Panc1 (cell line): ENCODE measurements at regions not wholly inside any gene's neighbourhood (a gene's known extent, or its start where the extent isn't known, plus 50 kb on each side); places are given as distances from the start of the nearest gene placed in this dataset.

Source experiments
- ATAC-seq: fragments of 200-7000 bp; cut with Tn5 transposase; 2 replicates; pipeline ENCODE4 v1.9.1; 2020; ENCODE audit warnings: mild to moderate bottlenecking, moderate library complexity
- BruUV-seq: library from RNA; stranded (reverse); fragments of 400-500 nt; replicated peaks from 2 replicates; lab custom pipeline; 2021; lab: Mats Ljungman, UMichigan
- CTCF ChIA-PET: fragments of 300-600 bp; sonication (Branson Sonifier 250); formaldehyde crosslinking; loops from one replicate; lab custom pipeline; 2022; ENCODE audit warnings: antibody characterized with exemption; lab: Charles Lee
- POLR2A ChIA-PET: fragments of 300-600 bp; sonication (Branson Sonifier 250); formaldehyde crosslinking; loops from one replicate; lab custom pipeline; 2022; ENCODE audit warnings: antibody characterized with exemption; lab: Charles Lee
- DNase-seq: peaks from one replicate; pipeline ENCODE4 v3.0.0-alpha.2; 2010; ENCODE audit warnings: low read depth, low spot score
- H3K27ac ChIP-seq: 2 replicates; pipeline ENCODE4 v1.5.1; 2011; ENCODE audit warnings: mild to moderate bottlenecking, low read length, inconsistent platforms
- H3K27me3 ChIP-seq: fragments of 200-500 bp; sonication (Bioruptor generic); 2 replicates; pipeline ENCODE4 v1.6.0; 2014; ENCODE audit warnings: low read length, inconsistent platforms; ENCODE audit not compliant: control insufficient read depth, insufficient read depth
- H3K36me3 ChIP-seq: fragments of 200-500 bp; sonication (Bioruptor generic); 2 replicates; pipeline ENCODE4 v1.5.1; 2014; ENCODE audit warnings: inconsistent platforms, mild to moderate bottlenecking, low read length, moderate library complexity; ENCODE audit not compliant: control insufficient read depth, insufficient read depth
- H3K4me1 ChIP-seq: 2 replicates; pipeline ENCODE4 v1.5.1; 2011; ENCODE audit warnings: inconsistent platforms, mild to moderate bottlenecking, low read length, moderate library complexity; ENCODE audit not compliant: control insufficient read depth, insufficient read depth
- H3K4me3 ChIP-seq, 2 experiments: 2 replicates each; pipeline ENCODE4 v1.5.1; 2011 to 2012; ENCODE audit warnings: low read depth in 2 of 2, low read length in 2 of 2, mild to moderate bottlenecking in 2 of 2, inconsistent platforms in 1 of 2, moderate library complexity in 1 of 2
- H3K9me3 ChIP-seq: fragments of 200-500 bp; sonication (Bioruptor generic); 2 replicates; pipeline ENCODE4 v1.5.1; 2014; ENCODE audit warnings: low read depth, mild to moderate bottlenecking, inconsistent platforms, low read length, moderate library complexity; ENCODE audit not compliant: control insufficient read depth, insufficient read depth
- POLR2AphosphoS5 ChIP-seq: IDR thresholded peaks from 2 replicates; pipeline ENCODE4 v1.6.1; 2012; ENCODE audit warnings: mild to moderate bottlenecking, low read depth, low read length, moderate library complexity
- REST ChIP-seq, 2 experiments: IDR thresholded peaks; 2 replicates each; pipeline ENCODE4 v1.6.1; 2011 to 2012; ENCODE audit warnings: low read depth in 2 of 2, control low read depth in 1 of 2, low read length in 1 of 2, mild to moderate bottlenecking in 1 of 2, moderate library complexity in 1 of 2; ENCODE audit not compliant: insufficient read depth in 1 of 2
- SIN3A ChIP-seq: IDR thresholded peaks from 2 replicates; pipeline ENCODE4 v1.6.1; 2012; ENCODE audit warnings: low read depth, mild to moderate bottlenecking, low read length, moderate library complexity, borderline replicate concordance; ENCODE audit not compliant: insufficient read depth
- TCF7L2 ChIP-seq: IDR thresholded peaks from 2 replicates; pipeline ENCODE4 v1.6.1; 2011; ENCODE audit warnings: mild to moderate bottlenecking, low read depth, low read length, inconsistent platforms
- in situ Hi-C: cut with HindIII; loops from 2 replicates; pipeline ENCODE4 v1.10.0; 2016; ENCODE audit warnings: low sequenced_read_pairs, low pct_unique_long_range_greater_than_20kb
- intact Hi-C: fragments of 100-400 bp; cut with micrococcal nuclease; formaldehyde crosslinking; loops from one replicate; pipeline ENCODE4 v1.10.0; 2022; ENCODE audit not compliant: unreplicated experiment
- TF ChIP-seq, protein P1 (sequence below): fragments of 450-650 bp; IDR thresholded peaks from 2 replicates; pipeline ENCODE4 v1.5.1; 2017; ENCODE audit warnings: mild to moderate bottlenecking

DNA sequence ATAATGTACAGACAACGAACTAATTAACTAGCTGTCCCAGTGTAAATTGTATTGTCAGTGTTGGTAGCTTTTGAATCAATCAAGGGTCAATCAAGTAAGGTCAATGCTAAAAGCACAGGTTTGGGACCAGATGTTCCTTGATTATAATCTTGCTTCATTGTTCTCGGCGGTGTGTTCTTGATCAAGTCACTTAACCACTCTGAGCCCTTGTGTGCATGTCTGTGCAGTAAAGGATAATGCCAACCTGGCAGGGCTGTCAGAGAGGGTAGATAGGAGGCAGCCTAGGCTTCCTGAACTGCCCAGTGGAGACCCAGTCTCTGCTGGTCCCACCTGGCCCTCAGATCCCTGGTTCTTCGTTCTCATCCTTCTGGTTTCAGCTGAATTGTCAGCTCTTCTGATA is 221.0 kb downstream of the EMX2 start:
- Histone ChIP-seq H3K4me1 (no peaks in the 10 kb centered on the region), H3K27ac (no peak overlapping the region), H3K27me3 (peaks cover 11% of the 10 kb centered on the region), H3K4me3 (no peak overlapping the region), H3K9me3 (no peaks in the 10 kb centered on the region), H3K36me3 (no peaks in the 10 kb centered on the region)
- in situ Hi-C loops (no loop called here), intact Hi-C loops (no loop called here)
- BruUV-seq = no TSS peak
- ATAC-seq = no peak
- ChIA-PET CTCF (no interaction called here), POLR2A (no interaction called here)
- no peak for DNase-seq
- TF ChIP-seq, protein P1, sequence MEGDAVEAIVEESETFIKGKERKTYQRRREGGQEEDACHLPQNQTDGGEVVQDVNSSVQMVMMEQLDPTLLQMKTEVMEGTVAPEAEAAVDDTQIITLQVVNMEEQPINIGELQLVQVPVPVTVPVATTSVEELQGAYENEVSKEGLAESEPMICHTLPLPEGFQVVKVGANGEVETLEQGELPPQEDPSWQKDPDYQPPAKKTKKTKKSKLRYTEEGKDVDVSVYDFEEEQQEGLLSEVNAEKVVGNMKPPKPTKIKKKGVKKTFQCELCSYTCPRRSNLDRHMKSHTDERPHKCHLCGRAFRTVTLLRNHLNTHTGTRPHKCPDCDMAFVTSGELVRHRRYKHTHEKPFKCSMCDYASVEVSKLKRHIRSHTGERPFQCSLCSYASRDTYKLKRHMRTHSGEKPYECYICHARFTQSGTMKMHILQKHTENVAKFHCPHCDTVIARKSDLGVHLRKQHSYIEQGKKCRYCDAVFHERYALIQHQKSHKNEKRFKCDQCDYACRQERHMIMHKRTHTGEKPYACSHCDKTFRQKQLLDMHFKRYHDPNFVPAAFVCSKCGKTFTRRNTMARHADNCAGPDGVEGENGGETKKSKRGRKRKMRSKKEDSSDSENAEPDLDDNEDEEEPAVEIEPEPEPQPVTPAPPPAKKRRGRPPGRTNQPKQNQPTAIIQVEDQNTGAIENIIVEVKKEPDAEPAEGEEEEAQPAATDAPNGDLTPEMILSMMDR = no peak
- TF ChIP-seq POLR2AphosphoS5 (no peak), SIN3A (no peak), REST (IDR thresholded peaks at IDR 0.05; ENCODE audit: insufficient read depth in 1 of 2, low read depth in 2 of 2, low read length in 1 of 2) (no peak), TCF7L2 (no peak)

- Histone ChIP-seq H3K27ac (no peak overlapping the region), H3K36me3 (no peaks in the 10 kb centered on the region), H3K4me3 (no peak overlapping the region), H3K27me3 (0 out of 2 replicates have a peak, but pooled peaks cover 7% of the 10 kb centered on the region), H3K9me3 (no peaks in the 10 kb centered on the region), H3K4me1 (no peaks in the 10 kb centered on the region)
- TF ChIP-seq REST (IDR thresholded peaks at IDR 0.05; ENCODE audit: insufficient read depth in 1 of 2, low read depth in 2 of 2, low read length in 1 of 2) = no peak
- TF ChIP-seq SIN3A = no peak
- TF ChIP-seq TCF7L2 = no peak
- TF ChIP-seq POLR2AphosphoS5 = no peak
- TF ChIP-seq, protein P1 = no peak
- DNase-seq (no peak), ATAC-seq (no peak)
- intact Hi-C loops (no loop called here), in situ Hi-C loops (no loop called here)
- CTCF ChIA-PET = no interaction called here
- no TSS peak for BruUV-seq
- POLR2A ChIA-PET = no interaction called here
Observed at GRCh38 chr10:117768333-117769042, 225.9 kb downstream of the EMX2 start.
